C4-2B (cell line): ENCODE measurements at regions not wholly inside any gene's neighbourhood (a gene's known extent, or its start where the extent isn't known, plus 50 kb on each side); places are given as distances from the start of the nearest gene placed in this dataset.

Experiments used
- ZFX ChIP-seq: fragments of 450-650 bp; IDR thresholded peaks from 2 replicates; pipeline ENCODE4 v1.6.1; 2017
- TF ChIP-seq, protein P1 (sequence below): fragments of 450-650 bp; conservative IDR thresholded peaks from 2 replicates; pipeline ENCODE4 v1.5.1; 2017; ENCODE audit warnings: mild to moderate bottlenecking

DNA sequence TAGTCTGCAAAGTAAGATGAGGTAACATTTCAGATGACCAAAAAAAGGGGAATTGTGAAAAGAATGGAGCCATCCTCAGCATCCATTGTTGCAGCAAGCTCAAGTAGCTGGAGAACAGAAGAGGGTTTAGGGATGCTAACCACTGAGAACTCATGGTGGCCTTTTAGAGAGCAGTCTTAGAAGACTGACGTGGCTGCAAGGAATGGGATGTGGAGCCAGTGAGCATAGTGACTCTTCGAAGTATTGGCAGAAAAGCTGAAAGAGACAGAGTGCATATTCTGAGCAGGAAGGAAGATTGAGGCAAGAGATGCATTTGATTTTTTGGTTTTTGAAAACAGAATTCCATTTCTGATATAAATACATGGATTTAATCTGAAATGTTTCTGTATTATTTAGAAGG lies 151.2 kb downstream of the UBE2E3 start:
- TF ChIP-seq, protein P1, sequence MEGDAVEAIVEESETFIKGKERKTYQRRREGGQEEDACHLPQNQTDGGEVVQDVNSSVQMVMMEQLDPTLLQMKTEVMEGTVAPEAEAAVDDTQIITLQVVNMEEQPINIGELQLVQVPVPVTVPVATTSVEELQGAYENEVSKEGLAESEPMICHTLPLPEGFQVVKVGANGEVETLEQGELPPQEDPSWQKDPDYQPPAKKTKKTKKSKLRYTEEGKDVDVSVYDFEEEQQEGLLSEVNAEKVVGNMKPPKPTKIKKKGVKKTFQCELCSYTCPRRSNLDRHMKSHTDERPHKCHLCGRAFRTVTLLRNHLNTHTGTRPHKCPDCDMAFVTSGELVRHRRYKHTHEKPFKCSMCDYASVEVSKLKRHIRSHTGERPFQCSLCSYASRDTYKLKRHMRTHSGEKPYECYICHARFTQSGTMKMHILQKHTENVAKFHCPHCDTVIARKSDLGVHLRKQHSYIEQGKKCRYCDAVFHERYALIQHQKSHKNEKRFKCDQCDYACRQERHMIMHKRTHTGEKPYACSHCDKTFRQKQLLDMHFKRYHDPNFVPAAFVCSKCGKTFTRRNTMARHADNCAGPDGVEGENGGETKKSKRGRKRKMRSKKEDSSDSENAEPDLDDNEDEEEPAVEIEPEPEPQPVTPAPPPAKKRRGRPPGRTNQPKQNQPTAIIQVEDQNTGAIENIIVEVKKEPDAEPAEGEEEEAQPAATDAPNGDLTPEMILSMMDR = no peak
- TF ChIP-seq ZFX = no peak
